HCT116 (cell line): ENCODE measurements at regions not wholly inside any gene's neighbourhood (a gene's known extent, or its start where the extent isn't known, plus 50 kb on each side); places are given as distances from the start of the nearest gene placed in this dataset.

ENCODE experiments used
- CEBPB ChIP-seq: IDR thresholded peaks from 2 replicates; pipeline ENCODE4 v1.6.1; 2012; ENCODE audit warnings: low read depth
- CTCF ChIP-seq, 3 experiments: fragments of 200-600 bp in 1 of 3; sonication (generic) in 1 of 3; IDR thresholded peaks in 2 of 3; conservative IDR thresholded peaks in 1 of 3; 2 replicates each; pipeline ENCODE4 v1.5.1; 2012 to 2017; ENCODE audit warnings: low read depth in 2 of 3, low read length in 2 of 3, antibody characterized with exemption in 1 of 3, borderline replicate concordance in 1 of 3, control low read depth in 1 of 3, mild to moderate bottlenecking in 1 of 3, mixed read lengths in 1 of 3, mixed run types in 1 of 3, moderate library complexity in 1 of 3; ENCODE audit not compliant: insufficient read depth in 1 of 3
- ELF1 ChIP-seq: IDR thresholded peaks from 2 replicates; pipeline ENCODE4 v1.6.1; 2012; ENCODE audit warnings: low read depth, borderline replicate concordance
- EZH2phosphoT487 ChIP-seq: fragments of 200-600 bp; IDR thresholded peaks from 2 replicates; pipeline ENCODE4 v1.6.1; 2018; ENCODE audit warnings: antibody characterized with exemption, borderline replicate concordance
- FOSL1 ChIP-seq: IDR thresholded peaks from 2 replicates; pipeline ENCODE4 v1.6.1; 2012; ENCODE audit warnings: low read depth
- JUND ChIP-seq: IDR thresholded peaks from 2 replicates; pipeline ENCODE4 v1.6.1; 2012
- MAX ChIP-seq: IDR thresholded peaks from 2 replicates; pipeline ENCODE4 v1.6.1; 2012
- POLR2A ChIP-seq: IDR thresholded peaks from 2 replicates; pipeline ENCODE4 v1.7.0; 2011; ENCODE audit warnings: borderline replicate concordance; ENCODE audit not compliant: insufficient read depth, insufficient read length; ENCODE audit errors: extremely low read depth
- POLR2AphosphoS5 ChIP-seq: IDR thresholded peaks from 2 replicates; pipeline ENCODE4 v1.6.1; 2011; ENCODE audit warnings: mild to moderate bottlenecking, low read depth, low read length, moderate library complexity
- RAD21 ChIP-seq: IDR thresholded peaks from 2 replicates; pipeline ENCODE4 v1.6.1; 2012; ENCODE audit warnings: low read depth, mild to moderate bottlenecking
- SIN3A ChIP-seq: IDR thresholded peaks from 2 replicates; pipeline ENCODE4 v1.6.1; 2012; ENCODE audit warnings: low read depth
- SRF ChIP-seq: IDR thresholded peaks from 2 replicates; pipeline ENCODE4 v1.6.1; 2012; ENCODE audit warnings: low read depth
- TCF7L2 ChIP-seq: IDR thresholded peaks from 2 replicates; pipeline ENCODE4 v1.7.0; 2011; ENCODE audit warnings: borderline replicate concordance, inconsistent platforms; ENCODE audit not compliant: insufficient read depth, insufficient read length; ENCODE audit errors: extremely low read depth
- YY1 ChIP-seq: IDR thresholded peaks from 2 replicates; pipeline ENCODE4 v1.6.1; 2011; ENCODE audit warnings: low read length, low read depth, moderate library complexity, mild to moderate bottlenecking; ENCODE audit not compliant: insufficient replicate concordance; ENCODE audit errors: extremely low read depth

- TF ChIP-seq POLR2A (no peak), CTCF (IDR thresholded peaks at IDR 0.05 in 2 of 3, conservative IDR thresholded peaks at IDR 0.05 in 1 of 3; ENCODE audit: borderline replicate concordance in 1 of 3, insufficient read depth in 1 of 3, low read depth in 2 of 3, low read length in 2 of 3) (no peak), JUND (no peak), SIN3A (no peak), EZH2phosphoT487 (no peak), POLR2AphosphoS5 (no peak), MAX (no peak), ELF1 (no peak), SRF (no peak), CEBPB (no peak), YY1 (no peak), RAD21 (no peak), TCF7L2 (no peak), FOSL1 (no peak)
Observed at GRCh38 chr13:29959086-29959485, 108.7 kb upstream of the UBL3 start.
